ENCODE measurements at regions not wholly inside any gene's neighbourhood (a gene's known extent, or its start where the extent isn't known, plus 50 kb on each side); places are given as distances from the start of the nearest gene placed in this dataset.
"Not testable (repeated sequence)": the region's sequence is repeated elsewhere in the genome, so short reads cannot be mapped to it uniquely, and the experiment has no call there.

DNA sequence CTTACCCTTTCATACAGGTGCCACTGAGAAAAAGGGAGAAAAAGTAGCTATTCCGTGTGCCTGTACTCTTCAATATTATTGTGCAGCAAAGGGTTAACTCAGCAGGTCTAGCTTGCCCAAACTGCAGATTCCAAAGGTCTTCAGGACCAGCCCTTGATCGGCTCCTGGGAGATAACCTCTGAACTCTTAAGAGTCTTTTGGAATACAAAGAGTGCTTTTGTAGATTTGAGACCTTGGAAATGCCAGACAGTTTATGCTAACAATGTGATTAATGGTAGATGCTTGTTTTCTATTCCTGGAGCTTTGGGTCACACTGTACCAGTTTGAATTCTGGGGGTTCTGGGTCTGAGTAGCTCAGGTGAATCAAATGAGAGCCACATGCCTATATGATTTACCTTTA is 844.7 kb upstream of the MIR17HG start:
- Histone ChIP-seq H2AFZ (ENCODE audit: low read length) (no peak overlapping the region), H3K9me2 (replicated peaks; ENCODE audit: low read length) (no peaks in the 10 kb centered on the region), H3K4me3 (ENCODE audit: low read length) (no peak overlapping the region), H3K9ac (ENCODE audit: low read length) (no peak overlapping the region), H3K79me2 (ENCODE audit: low read length) (no peaks in the 10 kb centered on the region), H4K20me1 (ENCODE audit: low read length) (no peaks in the 10 kb centered on the region), H3K27ac (ENCODE audit: low read length) (no peak overlapping the region), H3K4me1 (ENCODE audit: insufficient read depth, low read length) (no peaks in the 10 kb centered on the region), H3F3A (ENCODE audit: low read length, unreplicated experiment) (no peaks in the 10 kb centered on the region), H3K4me2 (ENCODE audit: low read length) (no peak overlapping the region), H3K9me3 (ENCODE audit: low read length) (no peaks in the 10 kb centered on the region), H3K36me3 (ENCODE audit: low read depth, low read length) (no peaks in the 10 kb centered on the region), H3K27me3 (ENCODE audit: low read length) (no peaks in the 10 kb centered on the region)
- DNase-seq (no peak), ATAC-seq (no peak)
- BruUV-seq (replicated peaks), result no TSS peak
- ChIA-PET POLR2A (ENCODE audit: unreplicated experiment) (no interaction called here), CTCF (no interaction called here)
- intact Hi-C loops (cut with micrococcal nuclease), result no loop called here
- no peak for TF ChIP-seq EZH2phosphoT487 (IDR thresholded peaks at IDR 0.05; ENCODE audit: borderline replicate concordance, low read length)
- no peak for TF ChIP-seq EZH2 (IDR thresholded peaks at IDR 0.05; ENCODE audit: low read length, unreplicated experiment)
- TF ChIP-seq, protein P1, sequence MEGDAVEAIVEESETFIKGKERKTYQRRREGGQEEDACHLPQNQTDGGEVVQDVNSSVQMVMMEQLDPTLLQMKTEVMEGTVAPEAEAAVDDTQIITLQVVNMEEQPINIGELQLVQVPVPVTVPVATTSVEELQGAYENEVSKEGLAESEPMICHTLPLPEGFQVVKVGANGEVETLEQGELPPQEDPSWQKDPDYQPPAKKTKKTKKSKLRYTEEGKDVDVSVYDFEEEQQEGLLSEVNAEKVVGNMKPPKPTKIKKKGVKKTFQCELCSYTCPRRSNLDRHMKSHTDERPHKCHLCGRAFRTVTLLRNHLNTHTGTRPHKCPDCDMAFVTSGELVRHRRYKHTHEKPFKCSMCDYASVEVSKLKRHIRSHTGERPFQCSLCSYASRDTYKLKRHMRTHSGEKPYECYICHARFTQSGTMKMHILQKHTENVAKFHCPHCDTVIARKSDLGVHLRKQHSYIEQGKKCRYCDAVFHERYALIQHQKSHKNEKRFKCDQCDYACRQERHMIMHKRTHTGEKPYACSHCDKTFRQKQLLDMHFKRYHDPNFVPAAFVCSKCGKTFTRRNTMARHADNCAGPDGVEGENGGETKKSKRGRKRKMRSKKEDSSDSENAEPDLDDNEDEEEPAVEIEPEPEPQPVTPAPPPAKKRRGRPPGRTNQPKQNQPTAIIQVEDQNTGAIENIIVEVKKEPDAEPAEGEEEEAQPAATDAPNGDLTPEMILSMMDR (conservative IDR thresholded peaks at IDR 0.05; ENCODE audit: low read depth, low read length), result no peak

DNA sequence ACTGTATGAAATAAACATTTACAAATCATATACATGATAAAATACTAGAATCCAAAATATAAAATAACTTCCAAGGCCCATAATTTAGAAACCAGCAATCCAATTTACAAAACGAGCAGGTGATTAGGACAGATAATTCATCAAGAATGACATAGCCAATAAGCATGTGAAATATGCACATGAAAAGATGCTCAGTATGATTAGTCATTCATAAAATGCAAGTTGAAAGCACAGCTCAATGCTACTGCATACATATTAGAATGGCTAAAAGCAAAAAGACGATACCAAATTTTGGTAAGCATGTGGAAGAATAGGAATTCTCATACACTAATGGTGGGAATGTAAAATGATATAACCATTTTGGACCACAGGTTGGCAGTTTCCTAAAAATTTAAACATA is 837.2 kb upstream of the MIR17HG start:
- H4K20me1 ChIP-seq (ENCODE audit: low read length), result no peaks in the 10 kb centered on the region
- TF ChIP-seq EZH2 (IDR thresholded peaks at IDR 0.05; ENCODE audit: low read length, unreplicated experiment) (no peak), EZH2phosphoT487 (IDR thresholded peaks at IDR 0.05; ENCODE audit: borderline replicate concordance, low read length) (no peak)
- TF ChIP-seq, protein P1 (conservative IDR thresholded peaks at IDR 0.05; ENCODE audit: low read depth, low read length), result no peak
- ChIA-PET POLR2A (ENCODE audit: unreplicated experiment) (no interaction called here), CTCF (no interaction called here)
- no peaks in the 10 kb centered on the region for H3K27me3 ChIP-seq (ENCODE audit: low read length)
- H3K9me2 ChIP-seq (replicated peaks; ENCODE audit: low read length), result no peaks in the 10 kb centered on the region
- H3K9ac ChIP-seq (ENCODE audit: low read length), result no peak overlapping the region
- no peaks in the 10 kb centered on the region for H3K79me2 ChIP-seq (ENCODE audit: low read length)
- H3K4me3 ChIP-seq (ENCODE audit: low read length), result no peak overlapping the region
- H3K4me1 ChIP-seq (ENCODE audit: insufficient read depth, low read length), result no peaks in the 10 kb centered on the region
- no TSS peak for BruUV-seq (replicated peaks)
- H3K9me3 ChIP-seq (ENCODE audit: low read length), result no peaks in the 10 kb centered on the region
- H3K4me2 ChIP-seq (ENCODE audit: low read length), result no peak overlapping the region
- ATAC-seq, result peak; percentile 56
- H3K27ac ChIP-seq (ENCODE audit: low read length), result no peak overlapping the region
- no peaks in the 10 kb centered on the region for H3K36me3 ChIP-seq (ENCODE audit: low read depth, low read length)
- H2AFZ ChIP-seq (ENCODE audit: low read length), result no peak overlapping the region
- DNase-seq, result peak; percentile 43
- intact Hi-C loops (cut with micrococcal nuclease), result no loop called here
- H3F3A ChIP-seq (ENCODE audit: low read length, unreplicated experiment), result no peaks in the 10 kb centered on the region

DNA sequence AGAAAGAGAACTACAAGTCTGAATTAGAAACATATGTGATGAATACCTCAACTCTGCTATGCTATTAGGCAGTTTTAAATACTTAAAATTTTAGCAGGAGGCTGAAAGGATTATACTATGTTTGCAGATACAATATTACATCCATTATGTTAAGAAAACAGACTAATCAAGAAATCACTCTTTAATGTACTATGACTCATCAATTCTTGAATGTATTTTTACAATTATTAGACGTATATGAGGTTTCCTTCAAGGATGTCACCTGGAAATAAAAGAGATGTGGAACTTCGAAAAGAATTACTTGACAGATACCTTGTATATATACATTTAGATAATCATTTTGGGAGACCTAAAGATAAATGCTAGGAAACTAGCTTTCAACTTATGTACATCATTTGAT is 835.6 kb upstream of the MIR17HG start:
- H3K79me2 ChIP-seq (ENCODE audit: low read length), result no peaks in the 10 kb centered on the region
- no peak overlapping the region for H3K4me2 ChIP-seq (ENCODE audit: low read length)
- ChIA-PET POLR2A (ENCODE audit: unreplicated experiment) (no interaction called here), CTCF (no interaction called here)
- ATAC-seq (no peak), DNase-seq (no peak)
- H3K27ac ChIP-seq (ENCODE audit: low read length), result no peak overlapping the region
- H3K9ac ChIP-seq (ENCODE audit: low read length), result no peak overlapping the region
- H3F3A ChIP-seq (ENCODE audit: low read length, unreplicated experiment), result no peaks in the 10 kb centered on the region
- intact Hi-C loops (cut with micrococcal nuclease), result no loop called here
- no peaks in the 10 kb centered on the region for H3K27me3 ChIP-seq (ENCODE audit: low read length)
- no peaks in the 10 kb centered on the region for H3K36me3 ChIP-seq (ENCODE audit: low read depth, low read length)
- TF ChIP-seq, protein P1 (conservative IDR thresholded peaks at IDR 0.05; ENCODE audit: low read depth, low read length), result no peak
- TF ChIP-seq EZH2 (IDR thresholded peaks at IDR 0.05; ENCODE audit: low read length, unreplicated experiment), result no peak
- no peak for TF ChIP-seq EZH2phosphoT487 (IDR thresholded peaks at IDR 0.05; ENCODE audit: borderline replicate concordance, low read length)
- H3K4me3 ChIP-seq (ENCODE audit: low read length), result no peak overlapping the region
- H3K9me2 ChIP-seq (replicated peaks; ENCODE audit: low read length), result no peaks in the 10 kb centered on the region
- BruUV-seq (replicated peaks), result no TSS peak
- no peaks in the 10 kb centered on the region for H3K4me1 ChIP-seq (ENCODE audit: insufficient read depth, low read length)
- H3K9me3 ChIP-seq (ENCODE audit: low read length), result no peaks in the 10 kb centered on the region
- no peaks in the 10 kb centered on the region for H4K20me1 ChIP-seq (ENCODE audit: low read length)
- H2AFZ ChIP-seq (ENCODE audit: low read length), result no peak overlapping the region

DNA sequence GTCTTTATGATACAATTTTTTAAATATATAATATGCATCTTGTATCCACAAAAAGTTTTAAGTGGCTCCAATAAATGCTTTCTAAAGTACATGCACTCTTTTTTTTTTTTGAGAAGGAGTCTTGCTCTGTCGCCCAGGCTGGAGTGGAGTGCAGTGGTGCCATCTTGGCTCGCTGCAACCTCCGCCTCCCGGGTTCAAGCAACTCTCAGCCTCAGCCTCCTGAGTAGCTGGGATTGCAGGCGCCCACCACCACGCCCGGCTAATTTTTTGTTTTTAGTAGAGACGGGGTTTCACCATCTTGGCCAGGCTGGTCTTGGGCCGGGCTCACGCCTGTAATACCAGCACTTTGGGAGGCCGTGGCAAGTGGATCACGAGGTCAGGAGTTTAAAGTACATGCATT is 832.8 kb upstream of the MIR17HG start:
- H3K79me2 ChIP-seq (ENCODE audit: low read length); H3K4me2 ChIP-seq (ENCODE audit: low read length); H3K36me3 ChIP-seq (ENCODE audit: low read depth, low read length); POLR2A ChIA-PET (ENCODE audit: unreplicated experiment); H3F3A ChIP-seq (ENCODE audit: low read length, unreplicated experiment); H3K9me3 ChIP-seq (ENCODE audit: low read length); H3K27ac ChIP-seq (ENCODE audit: low read length); H3K27me3 ChIP-seq (ENCODE audit: low read length); intact Hi-C loops (cut with micrococcal nuclease); CTCF ChIA-PET; H3K4me3 ChIP-seq (ENCODE audit: low read length); H3K4me1 ChIP-seq (ENCODE audit: insufficient read depth, low read length); BruUV-seq (replicated peaks); H3K9me2 ChIP-seq (replicated peaks; ENCODE audit: low read length); ATAC-seq; H4K20me1 ChIP-seq (ENCODE audit: low read length); H2AFZ ChIP-seq (ENCODE audit: low read length); H3K9ac ChIP-seq (ENCODE audit: low read length); DNase-seq: not testable (repeated sequence)
